HG02642 (cell line): ENCODE measurements at regions not wholly inside any gene's neighbourhood (a gene's known extent, or its start where the extent isn't known, plus 50 kb on each side); places are given as distances from the start of the nearest gene placed in this dataset.

Source experiments
- ATAC-seq: cut with Tn5 transposase; IDR thresholded peaks from one replicate; pipeline ENCODE4 v1.9.1; 2021; ENCODE audit warnings: mild to moderate bottlenecking; ENCODE audit not compliant: unreplicated experiment, poor library complexity

GRCh38 chr12:82174936-82175335, 183.3 kb downstream of the CCDC59 start:
- ATAC-seq: no peak

GRCh38 chr12:82174383-82174782, 183.8 kb downstream of the CCDC59 start:
- no peak for ATAC-seq

DNA sequence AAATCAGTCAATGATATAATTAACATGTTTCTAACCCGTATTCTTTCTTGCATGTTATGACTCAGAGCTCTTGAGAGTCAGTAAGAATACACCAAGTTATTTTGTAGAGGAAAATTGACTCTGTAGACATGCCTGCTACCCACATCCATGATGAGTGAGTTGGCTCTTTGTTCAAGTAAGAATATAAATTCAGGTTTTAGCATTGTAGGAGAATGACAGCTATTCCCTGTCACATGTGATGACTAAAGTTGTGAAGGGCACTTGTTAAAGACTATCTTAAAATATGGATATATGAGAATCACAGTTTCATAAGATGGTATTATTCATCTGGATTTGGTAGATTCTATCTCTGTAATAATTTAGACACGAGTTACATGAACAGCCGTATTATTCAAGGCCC, 209.1 kb downstream of the CCDC59 start:
- no peak for ATAC-seq

DNA sequence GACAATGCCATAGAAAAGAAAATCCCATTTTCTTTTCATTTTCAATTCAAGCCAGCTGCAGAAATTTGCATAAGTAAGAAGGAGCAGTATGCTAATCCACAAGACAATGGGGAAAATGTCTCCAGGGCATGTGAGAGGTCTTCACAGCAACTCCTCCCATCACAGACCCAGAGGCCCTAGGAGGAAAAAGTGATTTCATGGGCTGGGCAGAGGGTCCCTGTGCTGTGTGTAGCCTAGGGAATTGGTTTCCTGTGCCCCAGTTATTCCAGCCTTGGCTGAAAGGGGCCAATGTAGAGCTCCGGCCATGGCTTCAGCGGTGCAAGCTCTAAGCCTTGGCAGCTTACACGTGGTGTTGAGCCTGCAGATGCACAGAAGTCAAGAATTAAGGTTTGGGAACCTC, 211.4 kb downstream of the CCDC59 start:
- no peak for ATAC-seq

- no peak for ATAC-seq
Observed at GRCh38 chr12:82144505-82144904, 213.7 kb downstream of the CCDC59 start.

GRCh38 chr12:82132390-82132789, 225.8 kb downstream of the CCDC59 start:
- no peak for ATAC-seq

GRCh38 chr12:82130762-82131161, 227.4 kb downstream of the CCDC59 start:
- ATAC-seq: no peak

GRCh38 chr12:82124711-82125380, 233.3 kb downstream of the CCDC59 start:
- ATAC-seq: no peak

- ATAC-seq: no peak
Observed at GRCh38 chr12:82121545-82121944, 236.6 kb downstream of the CCDC59 start.

DNA sequence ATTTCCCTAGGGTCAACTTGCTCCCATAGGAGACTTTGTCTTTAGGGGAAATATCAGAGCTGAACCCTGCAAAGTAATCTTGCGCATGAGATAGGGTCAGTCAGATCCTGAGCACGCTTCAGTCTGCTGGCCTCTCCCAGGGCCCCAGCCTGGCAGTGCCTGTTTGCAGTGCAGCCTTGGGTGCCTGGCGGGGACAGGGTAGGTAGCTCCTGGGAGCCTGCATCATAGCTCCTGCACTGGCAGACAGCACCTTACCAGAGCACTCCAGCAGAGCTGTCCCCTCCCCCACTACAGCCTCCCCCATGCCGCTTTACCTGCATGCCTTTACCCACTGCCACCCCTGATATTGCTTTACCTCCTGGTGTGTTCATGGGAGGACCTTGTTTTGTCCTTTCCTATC, 237.3 kb downstream of the CCDC59 start:
- ATAC-seq: no peak

DNA sequence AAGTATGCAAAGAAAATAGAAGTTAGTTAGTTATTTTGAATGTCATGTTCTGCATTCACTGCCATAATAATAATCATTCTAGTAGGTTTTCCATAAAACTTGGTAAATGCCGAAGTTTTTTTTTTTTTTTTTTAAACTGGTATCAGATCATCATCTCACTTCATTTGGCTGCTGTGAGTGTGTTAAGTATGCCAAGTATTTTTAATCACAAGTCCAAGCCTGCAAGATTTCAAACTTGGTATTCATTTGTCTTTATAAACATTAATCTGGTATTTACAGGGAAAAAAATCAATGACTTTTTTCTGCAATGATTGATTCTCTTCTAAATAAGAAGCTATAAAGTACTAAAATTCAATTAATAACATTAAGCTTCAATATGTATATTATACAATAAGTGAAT, 248.9 kb downstream of the CCDC59 start:
- ATAC-seq: no peak

GRCh38 chr12:82108615-82109014, 249.6 kb downstream of the CCDC59 start:
- ATAC-seq: no peak

- no peak for ATAC-seq
Observed at GRCh38 chr12:82099216-82099615, 259.0 kb downstream of the CCDC59 start.

- ATAC-seq: no peak
Observed at GRCh38 chr12:82097877-82098276, 260.3 kb downstream of the CCDC59 start.

- ATAC-seq: no peak
Observed at GRCh38 chr12:82097438-82097837, 260.7 kb downstream of the CCDC59 start.

GRCh38 chr12:82090165-82090564, 268.0 kb downstream of the CCDC59 start:
- no peak for ATAC-seq

DNA sequence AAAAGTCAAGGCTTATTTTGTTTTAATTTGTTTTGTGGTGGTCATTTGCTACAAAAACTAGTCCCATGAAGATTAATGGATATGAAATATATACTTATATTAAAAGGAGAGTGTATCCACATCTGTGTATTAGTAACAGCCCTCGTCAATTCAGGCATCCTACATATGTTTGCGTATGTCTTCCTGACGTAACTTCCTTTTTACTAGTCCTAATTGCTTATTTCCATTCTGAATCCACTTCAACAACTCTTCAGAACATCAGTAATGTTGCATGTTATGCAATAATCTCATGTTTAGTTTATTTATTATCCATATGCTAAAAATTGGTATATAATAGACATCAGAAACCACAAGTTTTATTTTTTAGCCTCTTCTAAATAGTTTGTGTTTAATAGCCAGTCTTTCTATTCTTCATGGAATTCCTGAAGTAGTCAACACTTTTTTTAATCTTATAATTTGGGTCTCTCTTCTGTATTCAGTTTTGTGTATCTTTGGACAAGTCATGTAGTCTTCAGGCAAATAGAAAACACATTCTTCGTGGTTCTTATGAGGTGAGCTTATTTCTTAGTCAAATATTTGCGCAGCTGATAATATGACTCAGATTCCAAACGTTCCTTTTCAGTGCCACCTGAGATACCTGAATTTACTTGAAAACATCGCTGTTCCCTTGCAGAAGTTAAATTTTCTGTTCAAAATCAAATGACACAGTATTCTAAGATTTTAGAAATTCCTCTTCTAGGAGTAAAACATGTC, 268.6 kb downstream of the CCDC59 start:
- ATAC-seq: no peak

- no peak for ATAC-seq
Observed at GRCh38 chr12:82082501-82082900, 275.7 kb downstream of the CCDC59 start.

DNA sequence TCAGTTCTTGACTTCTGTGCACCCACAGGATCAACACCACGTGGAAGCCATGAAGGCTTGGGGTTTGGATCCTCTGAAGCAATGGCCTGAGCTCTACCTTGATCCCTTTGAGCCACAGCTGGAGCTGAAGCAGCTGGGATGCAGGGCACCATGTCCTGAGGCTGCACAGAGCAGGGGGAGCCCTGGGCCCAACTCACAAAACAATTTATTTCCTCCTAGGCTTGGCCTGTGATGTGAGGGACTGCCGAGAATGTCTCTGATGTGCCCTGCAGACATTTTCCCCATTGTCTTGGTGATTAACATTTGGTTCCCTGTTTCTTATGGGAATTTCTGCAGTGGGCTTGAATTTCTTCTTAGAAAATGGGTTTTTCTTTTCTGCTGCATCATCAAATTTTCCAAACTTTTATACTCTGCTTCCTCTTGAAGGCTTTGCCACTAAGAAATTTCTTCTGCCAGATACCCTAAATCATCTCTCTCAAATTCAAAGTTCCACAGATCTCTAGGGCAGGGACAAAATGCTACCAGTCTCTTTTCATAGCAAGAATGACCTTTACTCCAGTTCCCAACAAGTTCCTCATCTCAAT, 288.2 kb downstream of the CCDC59 start:
- no peak for ATAC-seq

- ATAC-seq: no peak
Observed at GRCh38 chr12:82058197-82058596, 299.0 kb upstream of the PPFIA2 start.

DNA sequence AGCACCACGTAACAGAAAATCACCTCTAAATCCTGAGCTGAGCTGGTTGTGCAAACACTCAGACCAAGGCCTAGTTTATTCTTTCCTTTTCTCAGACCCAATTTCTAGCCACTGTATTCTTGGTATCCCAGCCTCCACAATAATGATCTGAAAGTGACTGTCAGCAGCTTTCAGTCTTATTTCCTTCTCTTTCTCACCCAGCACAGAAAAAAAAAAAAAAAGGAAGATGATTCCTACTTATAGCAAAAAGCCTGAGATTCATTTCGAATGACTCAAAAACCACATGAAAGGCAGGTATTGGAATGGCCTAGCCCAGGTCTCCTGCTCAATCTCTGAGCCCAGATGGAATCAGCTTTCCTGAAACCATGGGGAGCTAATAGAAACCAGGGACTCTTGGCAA, 298.6 kb upstream of the PPFIA2 start:
- no peak for ATAC-seq

DNA sequence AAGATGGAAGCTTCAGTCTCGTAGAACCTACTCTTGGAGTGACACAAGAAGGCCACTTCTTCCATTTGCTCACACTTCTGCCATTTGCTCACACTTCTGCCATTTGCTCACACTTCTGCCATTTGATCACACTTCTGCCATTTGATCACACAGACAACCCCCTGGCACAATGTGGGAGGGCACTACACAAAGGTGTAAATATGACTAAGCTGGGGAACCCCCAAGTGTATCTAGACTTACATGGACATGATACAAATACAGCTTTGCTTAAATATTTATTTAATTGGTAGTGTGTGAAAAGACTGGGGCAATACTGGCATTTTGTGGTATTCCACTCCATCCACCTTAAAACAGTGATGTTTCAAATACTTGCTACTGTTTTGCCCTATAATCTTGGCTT, 296.2 kb upstream of the PPFIA2 start:
- no peak for ATAC-seq
